ENCODE measurements at regions not wholly inside any gene's neighbourhood (a gene's known extent, or its start where the extent isn't known, plus 50 kb on each side); places are given as distances from the start of the nearest gene placed in this dataset.

GRCh38 chr11:116650052-116650451 lies 122.7 kb downstream of the BUD13 start:
- Mint-ChIP-seq H3K27ac (no peak overlapping the region), H3K27me3 (peaks cover 24% of the 10 kb centered on the region), H3K9me3 (peaks cover 6% of the 10 kb centered on the region), H3K4me1 (ENCODE audit: unreplicated experiment) (no peaks in the 10 kb centered on the region), H3K36me3 (no peaks in the 10 kb centered on the region), H3K4me3 (no peak overlapping the region)
- DNase-seq (ENCODE audit: extremely low spot score, unreplicated experiment) = no peak
- TF ChIP-seq CTCF (conservative IDR thresholded peaks at IDR 0.05) = no peak

- H3K36me3 Mint-ChIP-seq = no peaks in the 10 kb centered on the region
- H3K27ac Mint-ChIP-seq = no peak overlapping the region
Observed at GRCh38 chr11:116649268-116649667, 123.5 kb downstream of the BUD13 start.

GRCh38 chr11:116648247-116649174 lies 124.3 kb downstream of the BUD13 start:
- Mint-ChIP-seq H3K27me3 (peaks cover 27% of the 10 kb centered on the region), H3K9me3 (no peaks in the 10 kb centered on the region), H3K4me1 (ENCODE audit: unreplicated experiment) (no peaks in the 10 kb centered on the region), H3K4me3 (no peak overlapping the region), H3K36me3 (no peaks in the 10 kb centered on the region), H3K27ac (no peak overlapping the region)
- no peak for TF ChIP-seq CTCF (conservative IDR thresholded peaks at IDR 0.05)
- no peak for DNase-seq (ENCODE audit: extremely low spot score, unreplicated experiment)

More at GRCh38 chr11:116649268-116649667, 123.5 kb downstream of the BUD13 start:
- DNase-seq (ENCODE audit: extremely low spot score, unreplicated experiment) = no peak
- no peaks in the 10 kb centered on the region for H3K4me1 Mint-ChIP-seq (ENCODE audit: unreplicated experiment)
- H3K4me3 Mint-ChIP-seq = no peak overlapping the region
- no peak for TF ChIP-seq CTCF (conservative IDR thresholded peaks at IDR 0.05)
- H3K27me3 Mint-ChIP-seq = peaks cover 23% of the 10 kb centered on the region
- H3K9me3 Mint-ChIP-seq = no peaks in the 10 kb centered on the region

- TF ChIP-seq CTCF (conservative IDR thresholded peaks at IDR 0.05) = no peak
- Mint-ChIP-seq H3K27me3 (peaks cover 23% of the 10 kb centered on the region), H3K4me1 (ENCODE audit: unreplicated experiment) (no peaks in the 10 kb centered on the region), H3K36me3 (no peaks in the 10 kb centered on the region), H3K27ac (no peak overlapping the region), H3K9me3 (no peaks in the 10 kb centered on the region), H3K4me3 (no peak overlapping the region)
- no peak for DNase-seq (ENCODE audit: extremely low spot score, unreplicated experiment)
Observed at GRCh38 chr11:116647305-116648080, 125.3 kb downstream of the BUD13 start.

- no peak for DNase-seq (ENCODE audit: extremely low spot score, unreplicated experiment)
- Mint-ChIP-seq H3K27me3 (peaks cover 26% of the 10 kb centered on the region), H3K36me3 (no peaks in the 10 kb centered on the region), H3K27ac (no peak overlapping the region), H3K4me3 (no peak overlapping the region), H3K4me1 (ENCODE audit: unreplicated experiment) (no peaks in the 10 kb centered on the region), H3K9me3 (no peaks in the 10 kb centered on the region)
- TF ChIP-seq CTCF (conservative IDR thresholded peaks at IDR 0.05) = no peak
Observed at GRCh38 chr11:116646191-116646590, 126.6 kb downstream of the BUD13 start.

Measured in type B pancreatic cell (in vitro differentiated cells).